ENCODE measurements at regions not wholly inside any gene's neighbourhood (a gene's known extent, or its start where the extent isn't known, plus 50 kb on each side); places are given as distances from the start of the nearest gene placed in this dataset.
"Not testable (repeated sequence)": the region's sequence is repeated elsewhere in the genome, so short reads cannot be mapped to it uniquely, and the experiment has no call there.

GRCh38 chr14:105636935-105637334 is 110.6 kb downstream of the TMEM121 start:
- TF ChIP-seq ZFX (IDR thresholded peaks at IDR 0.05; ENCODE audit: borderline replicate concordance): no peak
- no peak for TF ChIP-seq CTCF (IDR thresholded peaks at IDR 0.05)
- H3K27ac ChIP-seq: no peak overlapping the region

GRCh38 chr14:105637345-105637744 is 111.0 kb downstream of the TMEM121 start:
- TF ChIP-seq CTCF (IDR thresholded peaks at IDR 0.05): peak; percentile 17; the same call in 1 of the 2 replicates
- H3K27ac ChIP-seq: not testable (repeated sequence)

DNA sequence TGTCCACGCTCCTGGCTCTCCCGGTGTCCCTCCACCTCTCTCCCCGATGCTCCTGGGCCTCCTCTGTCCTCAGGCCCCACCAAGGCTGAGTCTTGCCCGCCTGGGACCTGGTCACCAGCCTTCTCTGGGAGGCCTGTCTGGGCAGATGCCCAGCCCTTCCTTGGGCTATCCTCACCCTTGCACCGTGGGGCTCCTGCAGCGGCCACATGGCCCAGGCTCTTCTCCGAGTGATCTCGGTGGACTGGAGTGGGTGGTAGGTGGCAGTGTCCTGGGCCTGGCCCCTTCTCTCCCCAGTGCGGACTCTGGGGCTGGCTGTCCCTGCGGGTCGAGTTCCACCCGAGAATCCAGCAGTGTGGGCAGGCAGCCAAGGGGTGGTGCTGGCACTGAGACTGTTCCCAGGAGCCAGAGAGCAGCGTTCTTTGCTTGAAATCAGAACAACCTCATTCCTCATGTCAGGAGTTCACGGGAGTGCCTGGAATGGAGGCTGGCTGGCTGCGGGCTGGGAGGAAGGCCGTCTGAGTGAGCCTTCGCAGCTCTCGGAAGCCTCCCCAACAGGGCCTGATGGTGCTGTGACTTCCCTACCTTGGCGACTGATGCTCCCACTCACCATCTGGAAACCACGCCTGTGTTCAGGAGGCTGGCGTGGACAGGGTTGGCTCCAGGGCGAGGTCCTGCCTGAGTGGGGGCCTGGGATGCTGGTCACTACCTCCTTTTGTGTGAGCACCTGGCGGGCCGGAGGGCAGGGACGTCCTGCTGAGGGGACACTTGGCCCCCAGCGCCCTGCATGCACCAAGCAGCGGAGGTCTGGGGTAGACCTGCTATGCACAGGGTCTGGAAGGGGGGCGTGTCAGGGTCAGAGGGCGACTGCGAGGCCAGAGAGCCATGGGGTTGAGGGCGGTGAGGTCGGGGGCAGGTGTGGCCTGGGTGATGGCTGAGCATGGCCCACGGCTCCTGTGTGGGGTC is 113.9 kb downstream of the TMEM121 start:
- not testable (repeated sequence) for H3K27ac ChIP-seq

DNA sequence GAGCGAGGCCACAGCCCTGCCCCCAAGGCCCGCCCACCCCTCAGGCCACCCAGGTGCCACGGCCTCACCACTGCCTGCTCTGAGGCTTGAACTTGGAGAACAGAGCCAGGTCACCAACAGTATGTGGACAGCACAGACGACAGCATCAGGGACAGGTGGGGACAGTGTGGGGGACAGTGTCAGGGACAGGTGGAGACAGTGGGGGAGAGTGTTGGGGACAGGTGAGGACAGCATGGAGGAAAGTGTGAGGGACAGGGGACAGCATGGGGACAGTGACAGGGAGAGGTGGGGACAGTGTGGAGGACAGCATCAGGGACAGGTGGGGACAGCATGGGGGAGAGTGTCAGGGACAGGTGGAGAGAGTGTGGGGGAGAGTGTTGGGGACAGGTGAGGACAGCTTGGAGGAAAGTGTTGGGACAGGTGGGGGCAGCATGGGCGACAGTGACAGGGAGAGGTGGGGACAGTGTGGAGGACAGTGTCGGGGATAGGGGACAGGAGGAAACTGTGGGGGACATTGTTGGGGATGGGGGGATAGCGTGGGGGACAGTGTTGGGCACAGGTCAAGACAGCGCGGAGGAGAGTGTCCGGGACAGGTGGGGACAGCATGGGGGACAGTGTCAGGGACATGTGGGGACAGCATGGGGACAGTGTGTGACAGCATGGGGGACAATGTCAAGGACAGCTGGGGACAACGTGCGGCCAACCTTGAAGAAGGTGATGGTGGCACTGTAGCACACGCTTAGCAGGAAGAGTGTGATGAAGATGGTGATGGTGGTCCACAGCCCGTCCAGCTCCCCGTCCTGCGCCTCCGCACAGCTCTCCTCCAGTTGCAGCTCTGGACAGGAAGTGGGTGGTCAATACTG is 114.9 kb downstream of the TMEM121 start:
- TF ChIP-seq CTCF (IDR thresholded peaks at IDR 0.05) (no peak), ZFX (IDR thresholded peaks at IDR 0.05; ENCODE audit: borderline replicate concordance) (no peak)
- H3K27ac ChIP-seq: no peak overlapping the region

- H3K27ac ChIP-seq: not testable (repeated sequence)
Observed at GRCh38 chr14:105641951-105642350, 115.6 kb downstream of the TMEM121 start.

DNA sequence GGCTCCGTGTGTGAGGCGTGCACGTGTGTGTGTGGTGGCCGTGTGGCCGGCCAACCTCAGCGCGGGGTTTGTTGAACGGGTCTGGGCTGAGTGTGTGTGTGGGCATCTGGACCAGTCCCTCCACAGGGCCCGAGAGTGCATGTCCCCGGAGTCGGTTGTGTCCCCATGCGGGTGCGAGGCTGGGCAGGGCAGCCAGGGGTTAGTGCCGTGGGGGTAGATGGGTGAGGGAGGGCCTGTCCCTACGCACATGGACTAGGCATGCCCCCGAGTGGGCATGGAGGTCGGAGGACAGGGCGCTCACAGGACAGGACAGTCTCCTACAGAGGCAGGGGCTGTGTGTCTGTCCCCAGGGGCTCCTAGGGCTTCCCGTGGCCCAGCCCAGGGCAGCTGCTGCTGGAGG is 116.1 kb downstream of the TMEM121 start:
- not testable (repeated sequence) for H3K27ac ChIP-seq

- not testable (repeated sequence) for H3K27ac ChIP-seq
Observed at GRCh38 chr14:105643406-105644052, 117.1 kb downstream of the TMEM121 start.

- H3K27ac ChIP-seq: not testable (repeated sequence)
Observed at GRCh38 chr14:105644053-105644435, 117.7 kb downstream of the TMEM121 start.

GRCh38 chr14:105644457-105644856 is 118.1 kb downstream of the TMEM121 start:
- H3K27ac ChIP-seq: not testable (repeated sequence)

DNA sequence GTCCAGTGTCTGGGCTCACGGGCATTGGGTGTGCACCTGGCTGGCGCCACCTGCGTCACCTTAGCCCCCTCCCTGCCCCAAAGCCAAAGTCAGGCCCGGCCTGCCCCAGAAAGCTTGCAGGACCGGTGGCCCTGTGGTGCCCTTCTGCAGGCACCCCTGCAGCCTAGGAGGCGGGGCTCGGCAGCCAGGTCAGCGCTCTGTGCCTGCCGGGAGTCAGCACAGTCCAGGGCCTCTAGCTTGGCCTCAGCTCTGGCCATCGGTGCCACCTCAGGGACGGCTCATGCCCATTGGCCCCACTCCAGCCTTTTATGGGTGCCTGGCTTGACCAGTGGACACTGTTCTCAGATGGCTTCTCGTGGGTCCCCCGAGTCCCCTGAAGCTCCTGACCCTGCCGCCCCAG is 118.5 kb downstream of the TMEM121 start:
- not testable (repeated sequence) for H3K27ac ChIP-seq

DNA sequence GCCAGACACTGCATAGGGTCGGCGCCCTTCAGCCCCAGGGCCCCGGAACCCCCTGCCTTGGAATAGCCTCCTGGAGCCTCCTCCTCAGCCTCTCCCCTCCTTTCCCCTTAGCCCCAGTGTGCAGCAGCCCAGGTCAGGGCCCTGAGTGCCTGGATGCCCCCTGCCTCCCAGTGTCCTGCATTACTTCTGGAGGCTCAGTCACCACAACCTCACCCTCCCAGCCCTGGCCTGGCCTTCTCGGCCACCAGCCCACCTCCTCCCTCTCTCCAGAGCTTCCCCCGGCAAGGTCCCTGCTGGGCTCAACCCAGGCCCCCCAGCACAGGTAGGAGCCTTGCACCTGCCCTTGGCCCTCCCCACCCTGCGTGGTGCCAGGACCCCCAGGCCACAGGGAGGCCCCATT is 119.0 kb downstream of the TMEM121 start:
- not testable (repeated sequence) for H3K27ac ChIP-seq

Data from 22Rv1 (cell line).